HG02981 (cell line): ENCODE measurements at regions not wholly inside any gene's neighbourhood (a gene's known extent, or its start where the extent isn't known, plus 50 kb on each side); places are given as distances from the start of the nearest gene placed in this dataset.

Experiments
- ATAC-seq: cut with Tn5 transposase; IDR thresholded peaks from one replicate; pipeline ENCODE4 v1.9.1; 2021; ENCODE audit warnings: mild to moderate bottlenecking, moderate library complexity; ENCODE audit not compliant: unreplicated experiment

- no peak for ATAC-seq
Measured at GRCh38 chr1:191634801-191635508, 523.3 kb upstream of the RGS18 start.

- ATAC-seq: no peak
Measured at GRCh38 chr1:191636345-191636744, 521.9 kb upstream of the RGS18 start.

DNA sequence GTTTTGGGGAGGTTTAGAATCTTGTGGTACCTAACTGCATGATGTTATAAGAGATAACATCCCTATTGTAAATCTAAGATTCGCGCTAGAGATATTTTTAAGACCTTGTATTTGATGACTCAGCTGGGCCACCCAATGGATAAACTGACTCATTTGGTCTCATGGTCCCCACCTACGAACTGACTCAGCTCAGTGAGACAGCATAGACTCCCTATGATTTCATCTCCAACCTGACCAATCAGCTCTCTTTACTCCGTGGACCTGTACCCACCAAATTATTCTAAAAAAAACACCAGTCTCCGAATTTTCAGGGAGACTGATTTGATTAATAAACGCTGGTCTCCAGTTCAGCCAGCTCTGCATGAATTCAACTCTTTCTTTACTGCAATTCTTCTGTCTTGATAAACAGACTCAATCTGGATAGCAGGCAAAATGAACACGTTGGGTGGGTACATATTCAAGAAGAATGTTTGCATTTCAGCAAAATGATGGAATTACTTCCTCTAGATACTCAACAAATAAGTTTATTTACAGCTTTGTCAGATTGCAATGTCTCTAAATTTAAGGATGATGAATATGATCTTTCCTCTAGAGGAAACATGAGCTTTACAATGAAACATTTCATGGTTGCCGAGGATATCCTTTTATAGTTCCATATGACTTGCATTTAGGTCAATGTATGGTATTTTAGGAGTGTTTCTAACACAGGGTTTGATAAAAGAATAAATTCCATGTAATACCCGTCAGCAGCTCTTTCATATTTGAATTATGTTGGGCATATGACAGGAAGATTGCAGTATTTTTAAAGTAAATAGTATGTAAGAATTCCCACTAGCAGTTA lies 516.6 kb upstream of the RGS18 start:
- no peak for ATAC-seq

DNA sequence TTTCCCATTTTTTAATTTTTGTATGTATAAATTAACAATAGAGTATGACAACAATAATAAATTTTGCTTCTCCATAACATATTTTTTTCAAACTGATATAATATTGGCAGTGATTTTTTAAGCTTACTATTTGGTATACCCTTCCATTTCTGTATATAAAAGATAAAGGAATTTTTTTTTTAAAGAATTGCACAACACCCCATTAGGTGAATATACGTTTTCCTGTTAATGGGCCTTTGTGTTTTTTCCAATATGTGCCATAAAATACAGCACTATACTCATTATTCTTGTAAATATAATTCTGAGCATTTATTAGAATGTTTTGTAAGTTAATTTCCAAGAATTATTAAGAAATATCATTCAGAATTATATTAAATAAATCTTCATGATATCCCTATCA lies 515.2 kb upstream of the RGS18 start:
- no peak for ATAC-seq

GRCh38 chr1:191648939-191649338 lies 509.3 kb upstream of the RGS18 start:
- ATAC-seq: no peak

GRCh38 chr1:191662051-191662450 lies 496.2 kb upstream of the RGS18 start:
- ATAC-seq: no peak

DNA sequence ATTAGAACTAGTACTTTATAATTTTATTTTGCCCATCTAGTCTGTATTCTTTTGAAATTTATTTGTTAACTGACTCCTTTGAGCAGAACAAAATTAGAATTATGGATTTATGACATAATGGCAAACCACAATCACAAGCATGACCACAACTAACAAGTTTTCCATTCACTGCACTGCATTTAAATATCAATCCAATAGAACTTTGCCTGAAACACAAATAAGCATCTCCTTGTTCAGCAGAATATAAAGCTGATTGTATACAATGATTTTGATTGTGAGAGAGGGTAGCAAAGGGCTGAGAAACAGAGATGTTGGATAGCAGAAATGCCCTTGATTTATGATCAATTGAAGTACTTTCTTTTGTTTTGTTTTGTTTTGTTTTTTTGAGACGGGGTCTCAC lies 495.5 kb upstream of the RGS18 start:
- no peak for ATAC-seq

GRCh38 chr1:191668525-191668924 lies 489.7 kb upstream of the RGS18 start:
- no peak for ATAC-seq

DNA sequence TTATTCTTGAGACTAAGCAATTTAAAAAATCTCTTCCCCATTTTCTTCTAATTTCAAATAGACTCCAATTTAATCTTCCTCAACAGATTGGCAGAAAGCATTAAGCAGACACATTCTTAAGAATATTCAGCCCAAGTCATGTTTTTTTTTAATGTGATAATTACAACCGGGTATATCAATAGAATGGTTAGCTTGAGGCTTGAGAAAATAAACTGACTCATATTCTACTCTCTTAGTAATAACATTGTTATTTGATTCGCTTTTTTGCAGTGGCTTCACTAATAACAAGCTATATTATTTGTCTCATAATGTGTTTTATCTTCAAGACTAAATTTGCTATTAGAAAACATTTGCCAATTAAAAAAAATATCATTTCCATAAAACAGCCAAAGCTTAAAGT lies 488.6 kb upstream of the RGS18 start:
- no peak for ATAC-seq

DNA sequence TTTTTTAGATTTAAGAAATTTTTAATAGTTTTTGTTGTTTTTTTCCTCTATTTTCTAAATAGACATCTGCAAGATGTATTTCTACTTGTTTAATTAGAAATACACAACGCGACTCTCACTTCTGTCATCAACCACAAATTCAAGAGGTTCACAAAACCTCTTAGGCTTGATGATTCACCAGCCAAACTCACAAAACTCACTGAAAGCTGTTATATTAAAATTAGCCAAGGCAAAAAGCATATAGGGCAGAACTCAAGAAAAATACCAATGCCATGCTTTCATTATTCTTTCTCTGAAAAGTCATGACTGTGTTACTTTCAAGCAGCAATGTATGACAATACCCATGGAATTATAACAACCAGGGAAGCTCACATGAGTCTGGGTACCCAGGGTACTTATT lies 487.0 kb upstream of the RGS18 start:
- no peak for ATAC-seq

- ATAC-seq: no peak
Measured at GRCh38 chr1:191674626-191675179, 483.6 kb upstream of the RGS18 start.

DNA sequence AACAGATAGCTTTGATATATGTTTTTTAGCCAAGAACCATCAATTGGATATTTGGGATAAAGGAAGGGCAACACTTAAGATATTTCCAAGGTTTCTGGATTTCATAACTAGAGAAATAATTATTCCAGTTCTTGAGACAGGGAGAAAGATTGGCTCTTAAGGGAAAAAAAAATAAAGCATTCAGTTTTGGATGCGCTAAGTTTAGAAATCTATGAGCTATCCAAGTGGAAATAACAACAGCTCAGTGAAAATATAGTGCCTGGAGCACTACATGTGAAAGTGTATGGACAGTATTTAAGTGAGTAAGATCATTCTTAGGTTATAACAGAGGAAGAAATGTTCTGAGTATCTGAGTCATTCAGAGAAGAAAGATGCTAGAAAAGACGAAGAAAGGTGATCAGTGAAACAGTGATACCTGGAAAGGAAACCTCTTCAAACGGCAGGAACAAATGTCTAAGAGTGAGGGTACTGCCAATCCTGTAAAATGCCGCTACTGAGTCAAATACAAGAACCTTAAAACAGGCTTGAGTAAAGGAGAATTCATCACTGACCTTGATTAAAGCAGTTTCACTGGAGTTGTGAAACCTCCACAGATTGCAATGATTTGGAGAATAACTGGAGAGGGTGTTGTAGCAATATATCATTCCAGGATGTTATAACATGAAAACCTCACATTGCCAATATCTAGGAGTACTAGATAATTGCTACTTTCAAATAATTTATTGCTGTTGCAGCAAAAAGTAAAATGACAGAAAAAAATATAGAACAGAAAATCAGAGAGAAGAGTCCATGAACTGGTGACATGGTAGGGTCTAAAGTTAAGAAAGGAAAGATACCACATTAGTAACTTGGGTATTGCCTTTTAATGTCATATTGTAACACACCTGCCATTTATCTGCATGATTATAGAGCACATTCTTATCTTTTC lies 482.1 kb upstream of the RGS18 start:
- no peak for ATAC-seq

GRCh38 chr1:191685669-191686068 lies 472.6 kb upstream of the RGS18 start:
- ATAC-seq: no peak

- no peak for ATAC-seq
Measured at GRCh38 chr1:191687721-191688120, 470.5 kb upstream of the RGS18 start.

DNA sequence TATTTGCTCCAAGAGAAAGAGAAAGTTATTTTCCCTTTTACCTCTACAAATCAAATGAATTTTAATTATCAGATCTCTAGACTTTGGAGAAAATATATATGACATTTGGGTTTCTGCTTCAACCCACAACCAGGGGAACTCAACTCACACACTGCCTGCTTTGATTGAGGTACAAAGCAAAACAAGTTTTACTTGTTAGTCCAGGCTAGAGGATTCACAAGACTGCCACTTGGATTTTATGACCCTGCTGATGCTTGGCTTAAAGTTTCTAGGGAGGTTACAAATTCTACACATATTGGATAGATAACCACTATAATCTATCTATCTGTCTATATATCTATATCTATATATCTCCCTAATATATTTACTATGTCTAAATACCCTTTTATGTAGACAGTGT lies 467.3 kb upstream of the RGS18 start:
- ATAC-seq: no peak

DNA sequence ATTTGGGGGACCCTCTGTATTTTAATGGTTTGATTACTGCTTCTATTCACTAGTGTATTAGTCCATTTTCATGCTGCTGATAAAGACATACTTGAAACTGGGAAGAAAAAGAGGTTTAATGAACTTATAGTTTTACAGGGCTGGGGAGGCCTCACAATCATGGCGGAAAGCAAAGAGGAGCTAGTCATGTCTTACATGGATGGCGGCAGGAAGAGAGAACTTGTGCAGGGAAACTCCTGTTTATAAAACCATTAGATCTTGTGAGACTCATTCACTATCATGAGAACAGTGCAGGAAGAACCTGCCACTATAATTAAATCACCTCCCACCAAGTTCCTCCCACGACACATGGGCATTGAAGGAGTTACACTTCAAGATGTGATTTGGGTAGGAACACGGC lies 464.5 kb upstream of the RGS18 start:
- ATAC-seq: no peak

GRCh38 chr1:191695865-191696264 lies 462.4 kb upstream of the RGS18 start:
- ATAC-seq: peak; percentile 93

GRCh38 chr1:191696354-191696753 lies 461.9 kb upstream of the RGS18 start:
- ATAC-seq: no peak

GRCh38 chr1:191697556-191697955 lies 460.7 kb upstream of the RGS18 start:
- ATAC-seq: no peak

DNA sequence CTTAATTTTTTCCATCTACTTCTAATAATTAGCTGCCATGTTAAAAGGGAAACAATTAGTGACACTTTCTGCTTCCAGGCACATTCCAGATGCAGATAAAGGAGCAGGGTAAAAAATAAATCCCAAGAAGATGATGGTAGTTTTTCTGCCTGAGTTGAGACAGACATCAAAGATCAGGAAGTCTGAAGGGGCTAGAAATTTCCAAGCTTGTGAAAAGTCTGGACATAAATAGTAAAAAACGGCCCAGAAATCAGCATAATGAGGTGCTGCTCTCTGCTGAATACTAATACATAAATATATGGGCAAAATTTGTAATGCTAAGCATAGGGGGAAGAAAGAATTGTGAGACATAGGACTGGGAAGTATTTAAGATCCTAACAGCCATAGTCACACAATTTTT lies 460.0 kb upstream of the RGS18 start:
- ATAC-seq: no peak

GRCh38 chr1:191699343-191699742 lies 458.9 kb upstream of the RGS18 start:
- ATAC-seq: peak; percentile 34
